ENCODE measurements at regions not wholly inside any gene's neighbourhood (a gene's known extent, or its start where the extent isn't known, plus 50 kb on each side); places are given as distances from the start of the nearest gene placed in this dataset.

- TF ChIP-seq TP53 (CRISPR knock-in tag; IDR thresholded peaks at IDR 0.05) (no peak), HEYL (CRISPR knock-in tag; IDR thresholded peaks at IDR 0.05) (no peak), TFCP2L1 (CRISPR knock-in tag; IDR thresholded peaks at IDR 0.05) (no peak), FOSL2 (IDR thresholded peaks at IDR 0.05) (no peak), FOSL2 (CRISPR knock-in tag; IDR thresholded peaks at IDR 0.05) (no peak)
- WGBS (ENCODE audit: missing lambda C conversion rate): 71% methylated on average over 6 of the region's 6 CpGs
- Histone ChIP-seq H3K4me1 (no peaks in the 10 kb centered on the region), H3K4me2 (no peak overlapping the region), H3K9me3 (no peaks in the 10 kb centered on the region), H3K27ac (no peak overlapping the region), H3K4me3 (no peak overlapping the region)
- ATAC-seq (no peak), DNase-seq (ENCODE audit: low read depth in 1 of 2, low spot score in 1 of 2) (no peak), FAIRE-seq (no peak)
- ChIA-PET POLR2A (no interaction called here), CTCF (no interaction called here)
Observed at GRCh38 chr3:194994551-194994981, 276.4 kb downstream of the XXYLT1 start.

DNA sequence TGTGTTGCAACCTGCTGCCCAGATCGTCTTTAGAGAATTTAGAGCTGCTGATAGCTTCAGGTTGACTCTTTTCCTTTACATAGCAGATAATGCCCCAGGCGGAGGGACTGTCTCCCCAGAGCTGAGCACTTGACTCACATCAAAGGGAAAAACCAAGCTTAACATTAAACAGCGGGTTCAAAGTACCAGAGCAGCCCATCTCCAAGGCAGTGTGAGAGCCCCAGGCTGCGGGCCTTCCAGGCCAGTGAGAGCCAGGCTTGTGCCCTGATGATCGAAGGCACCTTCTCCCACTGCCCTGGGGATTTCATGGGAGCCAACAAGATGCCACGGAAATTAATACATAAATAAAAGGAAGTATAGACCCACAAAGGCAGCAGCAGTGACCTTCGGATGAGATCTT, 275.6 kb downstream of the XXYLT1 start:
- H3K27ac ChIP-seq: no peak overlapping the region
- no peaks in the 10 kb centered on the region for H3K4me1 ChIP-seq
- H3K4me2 ChIP-seq: no peak overlapping the region
- no peak overlapping the region for H3K4me3 ChIP-seq
- FAIRE-seq (no peak), ATAC-seq (no peak), DNase-seq (ENCODE audit: low read depth in 1 of 2, low spot score in 1 of 2) (no peak)
- ChIA-PET POLR2A (no interaction called here), CTCF (no interaction called here)
- no peaks in the 10 kb centered on the region for H3K9me3 ChIP-seq
- 54% methylated on average over 6 of the region's 7 CpGs for WGBS (ENCODE audit: missing lambda C conversion rate)
- no peak for TF ChIP-seq HMGXB4 (CRISPR knock-in tag; IDR thresholded peaks at IDR 0.05; ENCODE audit: borderline replicate concordance)
- TF ChIP-seq HES2 (IDR thresholded peaks at IDR 0.05): no peak

DNA sequence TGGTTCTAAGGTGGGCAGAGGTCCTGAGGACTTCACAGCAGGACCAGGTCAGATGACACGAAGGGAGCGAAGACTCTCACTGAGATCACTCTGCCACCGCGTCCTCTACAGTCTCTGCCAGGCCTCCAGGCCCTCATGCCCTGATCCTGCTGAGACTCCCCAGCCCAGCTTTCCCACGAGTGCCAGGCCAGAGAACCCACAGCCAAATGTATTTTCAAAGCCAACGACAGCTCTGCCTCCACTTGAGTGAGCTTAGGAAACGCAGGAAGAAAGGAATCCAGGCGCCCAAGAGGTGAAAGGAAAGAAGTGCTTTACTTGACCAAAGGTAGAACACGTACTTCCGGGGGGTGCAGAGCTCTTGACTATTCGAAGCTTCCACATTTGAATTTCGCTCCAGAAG, 275.0 kb downstream of the XXYLT1 start:
- H3K4me2 ChIP-seq: no peak overlapping the region
- ChIA-PET POLR2A (no interaction called here), CTCF (no interaction called here)
- 73% methylated on average over 12 of the region's 12 CpGs for WGBS (ENCODE audit: missing lambda C conversion rate)
- H3K9me3 ChIP-seq: no peaks in the 10 kb centered on the region
- no peak for DNase-seq (ENCODE audit: low read depth in 1 of 2, low spot score in 1 of 2)
- no peak for ATAC-seq
- no peaks in the 10 kb centered on the region for H3K4me1 ChIP-seq
- no peak for FAIRE-seq
- TF ChIP-seq MAFK (IDR thresholded peaks at IDR 0.05; ENCODE audit: partially characterized antibody): no peak
- no peak for TF ChIP-seq JUN (IDR thresholded peaks at IDR 0.05)
- TF ChIP-seq CBX8 (IDR thresholded peaks at IDR 0.05): no peak
- TF ChIP-seq ZSCAN20 (CRISPR knock-in tag; IDR thresholded peaks at IDR 0.05): no peak
- no peak for TF ChIP-seq FOSL2 (IDR thresholded peaks at IDR 0.05)
- TF ChIP-seq FOSL2 (CRISPR knock-in tag; IDR thresholded peaks at IDR 0.05): no peak
- no peak for TF ChIP-seq CBX2 (IDR thresholded peaks at IDR 0.05; ENCODE audit: borderline replicate concordance, low read depth)
- no peak for TF ChIP-seq ZFP36 (IDR thresholded peaks at IDR 0.05; ENCODE audit: borderline replicate concordance, partially characterized antibody)
- no peak for TF ChIP-seq EHF (CRISPR knock-in tag; IDR thresholded peaks at IDR 0.05)
- TF ChIP-seq NPAS2 (CRISPR knock-in tag; IDR thresholded peaks at IDR 0.05; ENCODE audit: borderline replicate concordance): no peak
- TF ChIP-seq E2F6 (IDR thresholded peaks at IDR 0.05; ENCODE audit: borderline replicate concordance, low read depth): no peak
- TF ChIP-seq HOXB5 (CRISPR knock-in tag; IDR thresholded peaks at IDR 0.05): no peak
- no peak for TF ChIP-seq PHF8 (IDR thresholded peaks at IDR 0.05; ENCODE audit: borderline replicate concordance, low read depth)
- TF ChIP-seq RCOR1 (IDR thresholded peaks at IDR 0.05; ENCODE audit: low read depth, low read length): no peak
- no peak for TF ChIP-seq FOXS1 (CRISPR knock-in tag; IDR thresholded peaks at IDR 0.05)
- no peak for TF ChIP-seq RAD21 (conservative IDR thresholded peaks at IDR 0.05 in 1 of 2, IDR thresholded peaks at IDR 0.05 in 1 of 2)
- no peak for TF ChIP-seq EP300 (IDR thresholded peaks at IDR 0.05)
- TF ChIP-seq, protein P1, sequence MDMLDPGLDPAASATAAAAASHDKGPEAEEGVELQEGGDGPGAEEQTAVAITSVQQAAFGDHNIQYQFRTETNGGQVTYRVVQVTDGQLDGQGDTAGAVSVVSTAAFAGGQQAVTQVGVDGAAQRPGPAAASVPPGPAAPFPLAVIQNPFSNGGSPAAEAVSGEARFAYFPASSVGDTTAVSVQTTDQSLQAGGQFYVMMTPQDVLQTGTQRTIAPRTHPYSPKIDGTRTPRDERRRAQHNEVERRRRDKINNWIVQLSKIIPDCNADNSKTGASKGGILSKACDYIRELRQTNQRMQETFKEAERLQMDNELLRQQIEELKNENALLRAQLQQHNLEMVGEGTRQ (IDR thresholded peaks at IDR 0.05): no peak
- TF ChIP-seq HOXA7 (CRISPR knock-in tag; IDR thresholded peaks at IDR 0.05): no peak
- TF ChIP-seq HOXB13 (CRISPR knock-in tag; IDR thresholded peaks at IDR 0.05; ENCODE audit: low read depth): no peak
- no peak overlapping the region for H3K27ac ChIP-seq
- no peak overlapping the region for H3K4me3 ChIP-seq

Measured in A549 (cell line).